ENCODE measurements at regions not wholly inside any gene's neighbourhood (a gene's known extent, or its start where the extent isn't known, plus 50 kb on each side); places are given as distances from the start of the nearest gene placed in this dataset.

DNA sequence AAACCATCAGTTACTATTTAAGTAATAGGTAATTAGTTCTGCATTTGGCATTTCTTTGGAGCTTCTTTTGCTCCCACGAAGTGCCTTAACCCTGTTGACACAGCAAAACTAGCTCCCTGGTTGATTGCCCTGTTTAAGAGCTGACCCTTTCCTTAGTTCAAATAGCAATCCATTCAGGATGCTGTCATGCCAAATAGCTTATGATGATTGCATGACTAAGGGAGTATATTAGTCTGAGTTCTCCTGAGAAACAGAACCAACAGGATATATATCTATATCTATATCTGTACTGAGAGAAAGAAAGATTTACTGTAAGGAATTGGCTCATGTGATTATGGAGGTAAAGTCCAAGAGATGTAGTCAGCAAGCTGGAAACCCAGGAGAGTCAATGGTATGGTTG is 50.3 kb upstream of the SPRED1 start:
- no peaks in the 10 kb centered on the region for H3K4me1 ChIP-seq
- TF ChIP-seq POLR2A (IDR thresholded peaks at IDR 0.05) (no peak), CTCF (IDR thresholded peaks at IDR 0.05) (no peak)
- intact Hi-C loops (cut with DNase I), result no loop called here
- 17% methylated on average over 1 of the region's 1 CpG for WGBS (ENCODE audit: insufficient coverage, low coverage, low lambda C conversion rate, missing lambda C conversion rate)
- no peaks in the 10 kb centered on the region for H3K27me3 ChIP-seq
- DNase-seq, result no peak
- H3K36me3 ChIP-seq, result no peaks in the 10 kb centered on the region
- peak in 2 of 4 donors; percentile 19 to 47 for ATAC-seq
- no peak overlapping the region for H3K27ac ChIP-seq
- no peak overlapping the region for H3K4me3 ChIP-seq
- H3K9me3 ChIP-seq, result no peaks in the 10 kb centered on the region
